ENCODE measurements at regions not wholly inside any gene's neighbourhood (a gene's known extent, or its start where the extent isn't known, plus 50 kb on each side); places are given as distances from the start of the nearest gene placed in this dataset.

- Histone ChIP-seq H3K79me2 (ENCODE audit: control insufficient read depth, insufficient read depth, low read length) (no peaks in the 10 kb centered on the region), H3K4me2 (ENCODE audit: control insufficient read depth, extremely low read depth, insufficient read depth, low read depth, low read length) (no peak overlapping the region), H3K4me1 (ENCODE audit: control insufficient read depth, extremely low read depth, insufficient read depth, low read length) (no peaks in the 10 kb centered on the region), H3K9ac (ENCODE audit: control insufficient read depth, extremely low read depth, insufficient read depth, low read length) (no peak overlapping the region), H3K27me3 (ENCODE audit: control insufficient read depth, extremely low read depth, insufficient read depth, low read length) (no peaks in the 10 kb centered on the region), H2AFZ (ENCODE audit: control insufficient read depth, low read length) (no peak overlapping the region), H3K4me3 (ENCODE audit: control insufficient read depth in 2 of 3, extremely low read depth in 1 of 3, insufficient read depth in 2 of 3, low read depth in 1 of 3, low read length in 3 of 3) (no peak overlapping the region), H4K20me1 (ENCODE audit: control insufficient read depth, extremely low read depth, insufficient read depth, low read length) (no peaks in the 10 kb centered on the region), H3K9me3 (ENCODE audit: control insufficient read depth, low read depth, low read length) (no peaks in the 10 kb centered on the region), H3K9me1 (ENCODE audit: control insufficient read depth, extremely low read depth, insufficient read depth, low read length) (no peaks in the 10 kb centered on the region), H3K27ac (ENCODE audit: control insufficient read depth, insufficient read depth, low read length) (no peak overlapping the region), H3K36me3 (ENCODE audit: control insufficient read depth in 2 of 2, extremely low read depth in 1 of 2, insufficient read depth in 2 of 2, low read length in 2 of 2) (no peaks in the 10 kb centered on the region)
- no peak for FAIRE-seq
- TF ChIP-seq CTCF (optimal IDR thresholded peaks at IDR 0.05 in 1 of 3, IDR thresholded peaks at IDR 0.05 in 1 of 3, conservative IDR thresholded peaks at IDR 0.05 in 1 of 3; ENCODE audit: extremely low read depth in 1 of 3, insufficient read depth in 2 of 3, low read length in 3 of 3) (no peak), EZH2 (IDR thresholded peaks at IDR 0.05; ENCODE audit: low read length) (no peak)
- DNase-seq (ENCODE audit: low read depth, low spot score), result no peak
- dilution Hi-C loops (cut with MboI; ENCODE audit: extremely low pct_ligation_motif_present, low sequenced_read_pairs), result no loop called here
Observed at GRCh38 chr3:24929521-24929920, 434.9 kb upstream of the THRB start.

- no peaks in the 10 kb centered on the region for H3K9me1 ChIP-seq (ENCODE audit: control insufficient read depth, extremely low read depth, insufficient read depth, low read length)
- no peaks in the 10 kb centered on the region for H3K79me2 ChIP-seq (ENCODE audit: control insufficient read depth, insufficient read depth, low read length)
- no peaks in the 10 kb centered on the region for H3K9me3 ChIP-seq (ENCODE audit: control insufficient read depth, low read depth, low read length)
- no peaks in the 10 kb centered on the region for H4K20me1 ChIP-seq (ENCODE audit: control insufficient read depth, extremely low read depth, insufficient read depth, low read length)
- H2AFZ ChIP-seq (ENCODE audit: control insufficient read depth, low read length), result no peak overlapping the region
- no peak overlapping the region for H3K4me3 ChIP-seq (ENCODE audit: control insufficient read depth in 2 of 3, extremely low read depth in 1 of 3, insufficient read depth in 2 of 3, low read depth in 1 of 3, low read length in 3 of 3)
- no peaks in the 10 kb centered on the region for H3K36me3 ChIP-seq (ENCODE audit: control insufficient read depth in 2 of 2, extremely low read depth in 1 of 2, insufficient read depth in 2 of 2, low read length in 2 of 2)
- FAIRE-seq, result no peak
- H3K4me2 ChIP-seq (ENCODE audit: control insufficient read depth, extremely low read depth, insufficient read depth, low read depth, low read length), result no peak overlapping the region
- dilution Hi-C loops (cut with MboI; ENCODE audit: extremely low pct_ligation_motif_present, low sequenced_read_pairs), result no loop called here
- no peak for TF ChIP-seq EZH2 (IDR thresholded peaks at IDR 0.05; ENCODE audit: low read length)
- no peak for TF ChIP-seq CTCF (optimal IDR thresholded peaks at IDR 0.05 in 1 of 3, IDR thresholded peaks at IDR 0.05 in 1 of 3, conservative IDR thresholded peaks at IDR 0.05 in 1 of 3; ENCODE audit: extremely low read depth in 1 of 3, insufficient read depth in 2 of 3, low read length in 3 of 3)
- H3K27me3 ChIP-seq (ENCODE audit: control insufficient read depth, extremely low read depth, insufficient read depth, low read length), result no peaks in the 10 kb centered on the region
- no peaks in the 10 kb centered on the region for H3K4me1 ChIP-seq (ENCODE audit: control insufficient read depth, extremely low read depth, insufficient read depth, low read length)
- no peak overlapping the region for H3K27ac ChIP-seq (ENCODE audit: control insufficient read depth, insufficient read depth, low read length)
- no peak for DNase-seq (ENCODE audit: low read depth, low spot score)
- H3K9ac ChIP-seq (ENCODE audit: control insufficient read depth, extremely low read depth, insufficient read depth, low read length), result no peak overlapping the region
Observed at GRCh38 chr3:24933401-24933800, 438.8 kb upstream of the THRB start.
